Body of pancreas (tissue), 4 donors: ENCODE measurements at regions not wholly inside any gene's neighbourhood (a gene's known extent, or its start where the extent isn't known, plus 50 kb on each side); places are given as distances from the start of the nearest gene placed in this dataset.

ENCODE experiments used
- ATAC-seq: fragments of 150-250 bp; one replicate; pipeline ENCODE4 v1.9.1; 2016
- DNase-seq, 4 donors: peaks; one replicate each; pipeline ENCODE4 v3.0.0-alpha.2; 2019
- H3K27ac ChIP-seq, 4 donors: fragments of 200-600 bp; sonication (generic); 1 replicate in 3 of 4; 2 replicates in 1 of 4; pipeline versions ENCODE4 v1.5.1 to v1.6.1; 2016 to 2019; ENCODE audit warnings: mild to moderate bottlenecking in 1 of 4, mixed read lengths in 1 of 4, moderate library complexity in 1 of 4
- H3K27me3 ChIP-seq, 2 donors: fragments of 200-600 bp; sonication (generic); one replicate each; pipeline ENCODE4 v1.6.0; 2016; ENCODE audit warnings: mild to moderate bottlenecking in 1 of 2
- H3K36me3 ChIP-seq, 2 donors: fragments of 200-600 bp; sonication (generic); replicated peaks in 1 of 2; 2 replicates each; pipeline ENCODE4 v1.5.1; 2016; ENCODE audit warnings: low read depth in 2 of 2; ENCODE audit not compliant: insufficient read depth in 1 of 2
- H3K4me1 ChIP-seq: fragments of 200-600 bp; sonication (generic); one replicate; pipeline ENCODE4 v1.6.0; 2016
- H3K4me3 ChIP-seq, 2 donors: fragments of 200-600 bp; sonication (generic); 1 replicate in 1 of 2; 2 replicates in 1 of 2; pipeline ENCODE4 v1.5.1; 2016 to 2019
- H3K9me3 ChIP-seq, 3 donors: fragments of 200-600 bp; sonication (generic); 1 replicate in 2 of 3; 2 replicates in 1 of 3; pipeline ENCODE4 v1.5.1; 2016
- POLR2A ChIP-seq, 3 donors: fragments of 450-650 bp; IDR thresholded peaks; one replicate each; pipeline ENCODE4 v1.6.1; 2016; ENCODE audit warnings: antibody characterized with exemption in 3 of 3, mild to moderate bottlenecking in 2 of 3
- WGBS, 2 donors: methylation state at CpG; one replicate each; pipeline ENCODE4 v1.1.5; 2017; 5-methylcytosine and 5-hydroxymethylcytosine counted together
- intact Hi-C: fragments of 100-400 bp; cut with DNase I; formaldehyde crosslinking; loops from one replicate; pipeline ENCODE4 v1.15.1; 2023
- TF ChIP-seq, protein P1 (sequence below), 7 experiments: fragments of 450-650 bp in 4 of 7; fragments of 200-600 bp in 3 of 7; sonication (generic) in 3 of 7; IDR thresholded peaks; one replicate each; pipeline ENCODE4 v1.5.1; 2016 to 2019; ENCODE audit warnings: antibody characterized with exemption in 7 of 7

GRCh38 chr6:81694855-81695254 lies 57.6 kb downstream of the TENT5A start:
- Histone ChIP-seq H3K9me3 (no peaks in the 10 kb centered on the region), H3K4me1 (no peaks in the 10 kb centered on the region), H3K36me3 (no peaks in the 10 kb centered on the region), H3K27me3 (no peaks in the 10 kb centered on the region), H3K4me3 (no peak overlapping the region), H3K27ac (no peak overlapping the region)
- TF ChIP-seq POLR2A (IDR thresholded peaks at IDR 0.05): no peak
- TF ChIP-seq, protein P1, sequence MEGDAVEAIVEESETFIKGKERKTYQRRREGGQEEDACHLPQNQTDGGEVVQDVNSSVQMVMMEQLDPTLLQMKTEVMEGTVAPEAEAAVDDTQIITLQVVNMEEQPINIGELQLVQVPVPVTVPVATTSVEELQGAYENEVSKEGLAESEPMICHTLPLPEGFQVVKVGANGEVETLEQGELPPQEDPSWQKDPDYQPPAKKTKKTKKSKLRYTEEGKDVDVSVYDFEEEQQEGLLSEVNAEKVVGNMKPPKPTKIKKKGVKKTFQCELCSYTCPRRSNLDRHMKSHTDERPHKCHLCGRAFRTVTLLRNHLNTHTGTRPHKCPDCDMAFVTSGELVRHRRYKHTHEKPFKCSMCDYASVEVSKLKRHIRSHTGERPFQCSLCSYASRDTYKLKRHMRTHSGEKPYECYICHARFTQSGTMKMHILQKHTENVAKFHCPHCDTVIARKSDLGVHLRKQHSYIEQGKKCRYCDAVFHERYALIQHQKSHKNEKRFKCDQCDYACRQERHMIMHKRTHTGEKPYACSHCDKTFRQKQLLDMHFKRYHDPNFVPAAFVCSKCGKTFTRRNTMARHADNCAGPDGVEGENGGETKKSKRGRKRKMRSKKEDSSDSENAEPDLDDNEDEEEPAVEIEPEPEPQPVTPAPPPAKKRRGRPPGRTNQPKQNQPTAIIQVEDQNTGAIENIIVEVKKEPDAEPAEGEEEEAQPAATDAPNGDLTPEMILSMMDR (IDR thresholded peaks at IDR 0.05): no peak
- no peak for DNase-seq
- intact Hi-C loops: no loop called here
- no peak for ATAC-seq
- WGBS, 2 donors: 81 to 89% methylated on average over 1 of the region's 1 CpG

GRCh38 chr6:81694207-81694606 lies 58.3 kb downstream of the TENT5A start:
- WGBS, 2 donors: 60 to 72% methylated on average over 2 of the region's 2 CpGs
- no peak overlapping the region for H3K4me3 ChIP-seq
- no peaks in the 10 kb centered on the region for H3K4me1 ChIP-seq
- intact Hi-C loops: no loop called here
- no peaks in the 10 kb centered on the region for H3K27me3 ChIP-seq
- TF ChIP-seq, protein P1 (IDR thresholded peaks at IDR 0.05): no peak
- TF ChIP-seq POLR2A (IDR thresholded peaks at IDR 0.05): no peak
- no peak for DNase-seq
- no peaks in the 10 kb centered on the region for H3K36me3 ChIP-seq
- H3K27ac ChIP-seq: no peak overlapping the region
- ATAC-seq: no peak
- H3K9me3 ChIP-seq: no peaks in the 10 kb centered on the region

GRCh38 chr6:81693266-81693665 lies 59.2 kb downstream of the TENT5A start:
- intact Hi-C loops: no loop called here
- TF ChIP-seq, protein P1 (IDR thresholded peaks at IDR 0.05): no peak
- no peak overlapping the region for H3K27ac ChIP-seq
- no peaks in the 10 kb centered on the region for H3K27me3 ChIP-seq
- no peak overlapping the region for H3K4me3 ChIP-seq
- DNase-seq (no peak), ATAC-seq (no peak)
- WGBS, 2 donors: 67 to 69% methylated on average over 4 of the region's 4 CpGs
- H3K36me3 ChIP-seq: no peaks in the 10 kb centered on the region
- H3K9me3 ChIP-seq: no peaks in the 10 kb centered on the region
- H3K4me1 ChIP-seq: no peaks in the 10 kb centered on the region

GRCh38 chr6:81690073-81690472 lies 62.4 kb downstream of the TENT5A start:
- Histone ChIP-seq H3K9me3 (no peaks in the 10 kb centered on the region), H3K27ac (no peak overlapping the region), H3K4me1 (no peaks in the 10 kb centered on the region), H3K4me3 (no peak overlapping the region), H3K36me3 (no peaks in the 10 kb centered on the region), H3K27me3 (no peaks in the 10 kb centered on the region)
- no peak for TF ChIP-seq POLR2A (IDR thresholded peaks at IDR 0.05)
- TF ChIP-seq, protein P1 (IDR thresholded peaks at IDR 0.05): no peak
- intact Hi-C loops: no loop called here
- DNase-seq (no peak), ATAC-seq (no peak)
- WGBS, 2 donors: 89 to 91% methylated on average over 1 of the region's 1 CpG

- Histone ChIP-seq H3K27ac (no peak overlapping the region), H3K9me3 (no peaks in the 10 kb centered on the region), H3K36me3 (no peaks in the 10 kb centered on the region), H3K4me3 (no peak overlapping the region), H3K4me1 (no peaks in the 10 kb centered on the region), H3K27me3 (no peaks in the 10 kb centered on the region)
- TF ChIP-seq POLR2A (IDR thresholded peaks at IDR 0.05): no peak
- TF ChIP-seq, protein P1 (IDR thresholded peaks at IDR 0.05): no peak
- intact Hi-C loops: no loop called here
- DNase-seq (no peak), ATAC-seq (no peak)
- WGBS, 2 donors: 82 to 83% methylated on average over 3 of the region's 3 CpGs
Measured at GRCh38 chr6:81689580-81689979, 62.9 kb downstream of the TENT5A start.
